ENCODE measurements at regions not wholly inside any gene's neighbourhood (a gene's known extent, or its start where the extent isn't known, plus 50 kb on each side); places are given as distances from the start of the nearest gene placed in this dataset.

- TF ChIP-seq, protein P1, sequence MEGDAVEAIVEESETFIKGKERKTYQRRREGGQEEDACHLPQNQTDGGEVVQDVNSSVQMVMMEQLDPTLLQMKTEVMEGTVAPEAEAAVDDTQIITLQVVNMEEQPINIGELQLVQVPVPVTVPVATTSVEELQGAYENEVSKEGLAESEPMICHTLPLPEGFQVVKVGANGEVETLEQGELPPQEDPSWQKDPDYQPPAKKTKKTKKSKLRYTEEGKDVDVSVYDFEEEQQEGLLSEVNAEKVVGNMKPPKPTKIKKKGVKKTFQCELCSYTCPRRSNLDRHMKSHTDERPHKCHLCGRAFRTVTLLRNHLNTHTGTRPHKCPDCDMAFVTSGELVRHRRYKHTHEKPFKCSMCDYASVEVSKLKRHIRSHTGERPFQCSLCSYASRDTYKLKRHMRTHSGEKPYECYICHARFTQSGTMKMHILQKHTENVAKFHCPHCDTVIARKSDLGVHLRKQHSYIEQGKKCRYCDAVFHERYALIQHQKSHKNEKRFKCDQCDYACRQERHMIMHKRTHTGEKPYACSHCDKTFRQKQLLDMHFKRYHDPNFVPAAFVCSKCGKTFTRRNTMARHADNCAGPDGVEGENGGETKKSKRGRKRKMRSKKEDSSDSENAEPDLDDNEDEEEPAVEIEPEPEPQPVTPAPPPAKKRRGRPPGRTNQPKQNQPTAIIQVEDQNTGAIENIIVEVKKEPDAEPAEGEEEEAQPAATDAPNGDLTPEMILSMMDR (conservative IDR thresholded peaks at IDR 0.05; ENCODE audit: low read length) = no peak
- no peak for TF ChIP-seq EZH2phosphoT487 (IDR thresholded peaks at IDR 0.05; ENCODE audit: borderline replicate concordance)
Measured at GRCh38 chr1:194919146-194919545, 1689.1 kb downstream of the KCNT2 start.

Measured in Loucy (cell line).